ENCODE measurements at regions not wholly inside any gene's neighbourhood (a gene's known extent, or its start where the extent isn't known, plus 50 kb on each side); places are given as distances from the start of the nearest gene placed in this dataset.

GRCh38 chr5:105639511-105639910, 2031.2 kb downstream of the EFNA5 start:
- intact Hi-C loops (cut with DNase I) = no loop called here
- DNase-seq (ENCODE audit: low spot score) = no peak
- Histone ChIP-seq H3K4me1 (replicated peaks) (no peaks in the 10 kb centered on the region), H3K27ac (no peak overlapping the region), H3K9me3 (no peaks in the 10 kb centered on the region), H3K27me3 (replicated peaks; ENCODE audit: insufficient read depth) (no peaks in the 10 kb centered on the region), H3K36me3 (no peaks in the 10 kb centered on the region), H3K4me3 (no peak overlapping the region)
- TF ChIP-seq POLR2A (IDR thresholded peaks at IDR 0.05) = no peak
- no peak for TF ChIP-seq CTCF (IDR thresholded peaks at IDR 0.05)
- no peak for TF ChIP-seq POLR2AphosphoS5 (IDR thresholded peaks at IDR 0.05)
- 94% methylated on average over 6 of the region's 6 CpGs for WGBS

GRCh38 chr5:105639068-105639467, 2031.7 kb downstream of the EFNA5 start:
- intact Hi-C loops (cut with DNase I) = no loop called here

GRCh38 chr5:105638437-105638836, 2032.3 kb downstream of the EFNA5 start:
- no peaks in the 10 kb centered on the region for H3K4me1 ChIP-seq (replicated peaks)
- 91% methylated on average over 2 of the region's 2 CpGs for WGBS
- intact Hi-C loops (cut with DNase I) = no loop called here
- H3K9me3 ChIP-seq = no peaks in the 10 kb centered on the region
- no peaks in the 10 kb centered on the region for H3K27me3 ChIP-seq (replicated peaks; ENCODE audit: insufficient read depth)
- TF ChIP-seq POLR2AphosphoS5 (IDR thresholded peaks at IDR 0.05) (no peak), CTCF (IDR thresholded peaks at IDR 0.05) (no peak), POLR2A (IDR thresholded peaks at IDR 0.05) (no peak)
- no peak overlapping the region for H3K4me3 ChIP-seq
- H3K36me3 ChIP-seq = no peaks in the 10 kb centered on the region
- no peak overlapping the region for H3K27ac ChIP-seq
- DNase-seq (ENCODE audit: low spot score) = no peak

More at GRCh38 chr5:105639068-105639467, 2031.7 kb downstream of the EFNA5 start:
- Histone ChIP-seq H3K27ac (no peak overlapping the region), H3K4me3 (no peak overlapping the region), H3K4me1 (replicated peaks) (no peaks in the 10 kb centered on the region), H3K27me3 (replicated peaks; ENCODE audit: insufficient read depth) (no peaks in the 10 kb centered on the region), H3K9me3 (no peaks in the 10 kb centered on the region), H3K36me3 (no peaks in the 10 kb centered on the region)
- DNase-seq (ENCODE audit: low spot score) = no peak
- TF ChIP-seq POLR2A (IDR thresholded peaks at IDR 0.05) (no peak), CTCF (IDR thresholded peaks at IDR 0.05) (no peak), POLR2AphosphoS5 (IDR thresholded peaks at IDR 0.05) (no peak)
- 91% methylated on average over 9 of the region's 9 CpGs for WGBS

- 81% methylated on average over 2 of the region's 2 CpGs for WGBS
- Histone ChIP-seq H3K9me3 (no peaks in the 10 kb centered on the region), H3K4me3 (no peak overlapping the region), H3K27ac (no peak overlapping the region), H3K36me3 (no peaks in the 10 kb centered on the region), H3K4me1 (replicated peaks) (no peaks in the 10 kb centered on the region), H3K27me3 (replicated peaks; ENCODE audit: insufficient read depth) (no peaks in the 10 kb centered on the region)
- TF ChIP-seq POLR2AphosphoS5 (IDR thresholded peaks at IDR 0.05) = no peak
- TF ChIP-seq CTCF (IDR thresholded peaks at IDR 0.05) = no peak
- no peak for TF ChIP-seq POLR2A (IDR thresholded peaks at IDR 0.05)
- intact Hi-C loops (cut with DNase I) = no loop called here
- no peak for DNase-seq (ENCODE audit: low spot score)
These were observed 2038.7 kb downstream of the EFNA5 start for GRCh38 chr5:105632043-105632442.

- Histone ChIP-seq H3K4me1 (replicated peaks) (no peaks in the 10 kb centered on the region), H3K9me3 (no peaks in the 10 kb centered on the region), H3K27me3 (replicated peaks; ENCODE audit: insufficient read depth) (no peaks in the 10 kb centered on the region), H3K27ac (no peak overlapping the region), H3K36me3 (no peaks in the 10 kb centered on the region), H3K4me3 (no peak overlapping the region)
- DNase-seq (ENCODE audit: low spot score) = no peak
- WGBS = 78% methylated on average over 3 of the region's 3 CpGs
- TF ChIP-seq POLR2A (IDR thresholded peaks at IDR 0.05) = no peak
- TF ChIP-seq POLR2AphosphoS5 (IDR thresholded peaks at IDR 0.05) = no peak
- TF ChIP-seq CTCF (IDR thresholded peaks at IDR 0.05) = no peak
- intact Hi-C loops (cut with DNase I) = no loop called here
These were observed 2039.9 kb downstream of the EFNA5 start for GRCh38 chr5:105630803-105631202.
